ENCODE measurements at regions not wholly inside any gene's neighbourhood (a gene's known extent, or its start where the extent isn't known, plus 50 kb on each side); places are given as distances from the start of the nearest gene placed in this dataset.

DNA sequence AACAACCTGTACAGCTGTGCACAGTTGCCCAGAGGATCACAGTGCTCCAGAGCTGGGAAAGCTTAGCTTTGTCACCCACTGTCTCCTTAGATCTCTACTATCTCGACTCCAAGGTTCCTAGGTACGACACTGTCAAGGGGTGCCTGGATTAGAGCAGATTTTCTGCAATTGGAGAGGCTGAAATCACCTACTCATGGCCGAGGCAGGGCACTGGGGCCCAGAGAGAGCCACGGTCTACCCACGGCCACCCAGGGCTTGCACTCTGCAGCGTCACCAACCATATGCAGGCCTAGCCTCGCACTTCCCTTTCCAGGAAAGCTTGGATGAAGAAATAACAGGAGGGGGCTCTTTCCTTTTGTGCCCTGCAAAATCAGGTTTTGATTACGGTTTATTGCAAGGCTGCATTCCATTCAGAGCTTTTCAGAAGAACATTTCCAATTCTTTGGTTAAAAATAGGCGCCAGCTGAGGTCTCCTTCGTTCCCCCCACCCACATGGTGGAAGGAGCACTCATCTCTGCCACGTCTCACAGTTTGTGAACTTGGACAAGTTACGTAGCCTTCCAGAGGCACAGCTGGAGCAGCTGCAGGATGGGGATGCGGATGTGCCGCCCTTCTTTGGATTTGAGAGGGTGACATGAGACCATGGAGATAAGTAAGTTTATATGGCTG, 80.0 kb downstream of the IRX5 start:
- Histone ChIP-seq H3K36me3 (no peaks in the 10 kb centered on the region), H3K27me3 (peaks cover 0 to 12% (median 0%) of the 10 kb centered on the region in 7 donors), H3K4me1 (no peaks in the 10 kb centered on the region), H3K9me3 (no peaks in the 10 kb centered on the region), H3K27ac (no peak overlapping the region), H3K4me3 (no peak overlapping the region)
- DNase-seq (no peak), ATAC-seq (no peak)
- 71 to 74% methylated on average over 14 of the region's 14 CpGs for WGBS, 2 donors
- TF ChIP-seq, protein P1, sequence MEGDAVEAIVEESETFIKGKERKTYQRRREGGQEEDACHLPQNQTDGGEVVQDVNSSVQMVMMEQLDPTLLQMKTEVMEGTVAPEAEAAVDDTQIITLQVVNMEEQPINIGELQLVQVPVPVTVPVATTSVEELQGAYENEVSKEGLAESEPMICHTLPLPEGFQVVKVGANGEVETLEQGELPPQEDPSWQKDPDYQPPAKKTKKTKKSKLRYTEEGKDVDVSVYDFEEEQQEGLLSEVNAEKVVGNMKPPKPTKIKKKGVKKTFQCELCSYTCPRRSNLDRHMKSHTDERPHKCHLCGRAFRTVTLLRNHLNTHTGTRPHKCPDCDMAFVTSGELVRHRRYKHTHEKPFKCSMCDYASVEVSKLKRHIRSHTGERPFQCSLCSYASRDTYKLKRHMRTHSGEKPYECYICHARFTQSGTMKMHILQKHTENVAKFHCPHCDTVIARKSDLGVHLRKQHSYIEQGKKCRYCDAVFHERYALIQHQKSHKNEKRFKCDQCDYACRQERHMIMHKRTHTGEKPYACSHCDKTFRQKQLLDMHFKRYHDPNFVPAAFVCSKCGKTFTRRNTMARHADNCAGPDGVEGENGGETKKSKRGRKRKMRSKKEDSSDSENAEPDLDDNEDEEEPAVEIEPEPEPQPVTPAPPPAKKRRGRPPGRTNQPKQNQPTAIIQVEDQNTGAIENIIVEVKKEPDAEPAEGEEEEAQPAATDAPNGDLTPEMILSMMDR (IDR thresholded peaks at IDR 0.05), result no peak
- intact Hi-C loops (cut with DNase I), result no loop called here

DNA sequence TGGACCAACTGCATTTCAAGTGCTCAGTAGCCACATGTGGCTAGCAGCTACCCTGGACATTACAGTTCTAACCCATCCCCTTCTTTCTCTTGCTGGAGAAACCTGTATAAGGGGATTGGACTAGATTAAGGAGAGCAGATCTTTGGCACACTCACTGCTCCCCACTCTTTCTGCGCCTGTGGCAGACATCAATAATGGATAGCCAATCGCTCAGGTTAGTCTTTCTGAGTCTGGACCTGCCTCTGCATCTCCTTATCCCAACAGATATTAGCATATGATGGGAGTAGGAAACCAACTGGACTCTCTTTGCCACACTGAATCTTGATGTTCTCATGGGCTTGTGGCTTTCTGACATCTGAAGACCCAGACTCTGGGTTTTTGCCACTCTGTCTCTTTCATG, 81.7 kb downstream of the IRX5 start:
- no peak overlapping the region for H3K4me3 ChIP-seq
- TF ChIP-seq, protein P1 (IDR thresholded peaks at IDR 0.05), result no peak
- H3K27ac ChIP-seq, result no peak overlapping the region
- no peaks in the 10 kb centered on the region for H3K9me3 ChIP-seq
- 74 to 76% methylated on average over 2 of the region's 2 CpGs for WGBS, 2 donors
- peaks cover 0 to 19% (median 0%) of the 10 kb centered on the region in 7 donors for H3K27me3 ChIP-seq
- DNase-seq (no peak), ATAC-seq (no peak)
- intact Hi-C loops (cut with DNase I), result no loop called here
- no peaks in the 10 kb centered on the region for H3K4me1 ChIP-seq
- no peaks in the 10 kb centered on the region for H3K36me3 ChIP-seq

DNA sequence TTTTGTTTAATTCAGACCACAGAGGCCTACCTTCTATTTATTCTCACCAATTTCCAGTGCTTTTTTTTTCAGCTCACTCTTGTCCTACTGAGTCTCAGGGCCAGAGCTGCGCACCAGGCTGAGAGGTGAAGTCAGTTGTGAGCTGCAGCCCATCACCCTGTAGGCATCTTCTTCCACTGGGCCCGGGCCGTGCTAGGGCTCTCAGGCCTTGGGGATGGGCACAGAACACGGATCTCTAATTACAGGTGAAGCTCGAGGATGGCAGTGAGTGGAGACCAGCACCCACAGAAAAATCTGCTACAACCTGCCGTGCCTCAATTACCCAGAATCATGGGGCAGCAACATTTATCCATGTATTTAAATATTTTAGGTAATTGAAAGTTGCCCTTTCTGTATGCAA, 82.1 kb downstream of the IRX5 start:
- DNase-seq (no peak), ATAC-seq (no peak)
- Histone ChIP-seq H3K27me3 (peaks cover 0 to 16% (median 0%) of the 10 kb centered on the region in 7 donors), H3K4me3 (no peak overlapping the region), H3K4me1 (no peaks in the 10 kb centered on the region), H3K36me3 (no peaks in the 10 kb centered on the region), H3K27ac (no peak overlapping the region), H3K9me3 (no peaks in the 10 kb centered on the region)
- TF ChIP-seq, protein P1 (IDR thresholded peaks at IDR 0.05), result no peak
- WGBS, 2 donors, result 94 to 95% methylated on average over 6 of the region's 6 CpGs
- intact Hi-C loops (cut with DNase I), result no loop called here

DNA sequence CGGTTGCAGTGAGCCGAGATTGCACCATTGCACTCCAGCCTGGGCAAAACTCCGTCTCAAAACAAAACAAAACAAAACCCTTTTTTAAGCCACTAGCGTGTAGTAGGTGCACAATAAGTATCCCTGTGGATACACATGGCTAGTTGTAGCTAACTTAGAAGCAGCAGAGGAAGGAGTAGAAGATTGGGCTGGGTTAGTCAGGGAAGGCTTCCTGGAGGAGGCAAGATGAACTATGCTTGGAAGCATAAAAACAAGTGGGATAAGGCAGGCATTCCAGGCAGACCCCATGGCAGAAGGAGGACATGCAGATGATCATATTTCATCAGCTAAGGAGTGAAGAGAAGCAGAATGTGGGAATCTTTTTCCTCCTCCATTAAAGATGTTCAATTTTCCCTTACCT, 83.4 kb downstream of the IRX5 start:
- ATAC-seq (no peak), DNase-seq (no peak)
- peaks cover 0 to 13% (median 0%) of the 10 kb centered on the region in 7 donors for H3K27me3 ChIP-seq
- H3K9me3 ChIP-seq, result no peaks in the 10 kb centered on the region
- no peak overlapping the region for H3K27ac ChIP-seq
- H3K36me3 ChIP-seq, result no peaks in the 10 kb centered on the region
- no peak overlapping the region for H3K4me3 ChIP-seq
- intact Hi-C loops (cut with DNase I), result no loop called here
- TF ChIP-seq, protein P1 (IDR thresholded peaks at IDR 0.05), result no peak
- H3K4me1 ChIP-seq, result no peaks in the 10 kb centered on the region
- 93 to 95% methylated on average over 4 of the region's 4 CpGs for WGBS, 2 donors

Data from heart right ventricle (tissue), 16 donors.